Kidney (tissue), 13 donors: ENCODE measurements at regions not wholly inside any gene's neighbourhood (a gene's known extent, or its start where the extent isn't known, plus 50 kb on each side); places are given as distances from the start of the nearest gene placed in this dataset.
A peak's percentile ranks its signal among the peaks of the same experiment; 100 is the strongest.

Experiments used
- DNase-seq, 5 donors: peaks; one replicate each; pipeline ENCODE4 v3.0.0-alpha.2; 2013 to 2020
- FAIRE-seq: peaks from 2 replicates; lab custom pipeline; 2012; peaks lifted over from hg19 to GRCh38; lab: Jason Lieb, UNC
- H3K27ac ChIP-seq, 2 donors: one replicate each; pipeline ENCODE4 v1.7.0; 2013; ENCODE audit warnings: low read depth in 2 of 2, low read length in 2 of 2, inconsistent platforms in 1 of 2
- H3K27me3 ChIP-seq: one replicate; pipeline ENCODE4 v1.7.1; 2013; ENCODE audit warnings: low read length, inconsistent platforms; ENCODE audit not compliant: control insufficient read depth, insufficient read depth
- H3K36me3 ChIP-seq, 3 donors: one replicate each; pipeline versions ENCODE4 v1.7.0 to v1.7.1; 2013; ENCODE audit warnings: low read length in 3 of 3, control low read depth in 1 of 3, inconsistent platforms in 1 of 3; ENCODE audit not compliant: insufficient read depth in 3 of 3, control insufficient read depth in 2 of 3
- H3K4me1 ChIP-seq, 3 donors: one replicate each; pipeline versions ENCODE4 v1.7.0 to v1.7.1; 2013; ENCODE audit warnings: low read length in 3 of 3, inconsistent platforms in 1 of 3, low read depth in 1 of 3; ENCODE audit not compliant: control insufficient read depth in 2 of 3, insufficient read depth in 2 of 3
- H3K4me3 ChIP-seq, 3 donors: one replicate each; pipeline versions ENCODE4 v1.7.0 to v1.8.1; 2013; ENCODE audit warnings: low read length in 3 of 3, control low read depth in 1 of 3, inconsistent platforms in 1 of 3
- H3K9ac ChIP-seq, 3 donors: one replicate each; pipeline versions ENCODE4 v1.7.0 to v1.7.1; 2013; ENCODE audit warnings: low read length in 3 of 3, control low read depth in 1 of 3, inconsistent platforms in 1 of 3
- H3K9me3 ChIP-seq, 3 donors: one replicate each; pipeline versions ENCODE4 v1.7.0 to v1.7.1; 2013; ENCODE audit warnings: low read length in 3 of 3, control low read depth in 1 of 3, inconsistent platforms in 1 of 3; ENCODE audit not compliant: control insufficient read depth in 2 of 3, insufficient read depth in 1 of 3
- intact Hi-C: fragments of 100-400 bp; cut with DNase I; formaldehyde crosslinking; loops from one replicate; pipeline ENCODE4 v1.11.1; 2022
- TF ChIP-seq, protein P1 (sequence below): IDR thresholded peaks from 3 replicates; pipeline ENCODE4 v1.5.1; 2012; ENCODE audit warnings: mild to moderate bottlenecking, moderate library complexity, borderline replicate concordance; ENCODE audit not compliant: insufficient read depth; ENCODE audit errors: extremely low read depth
- donor health status: control.
- donor health status: control.
- donor health status: control.
- donor health status: control.
- donor health status: control.
- donor health status: DM: yes; HTN: yes; CAD: no.
- donor health status: Normal renal cell carcinoma (clear cell type).

DNA sequence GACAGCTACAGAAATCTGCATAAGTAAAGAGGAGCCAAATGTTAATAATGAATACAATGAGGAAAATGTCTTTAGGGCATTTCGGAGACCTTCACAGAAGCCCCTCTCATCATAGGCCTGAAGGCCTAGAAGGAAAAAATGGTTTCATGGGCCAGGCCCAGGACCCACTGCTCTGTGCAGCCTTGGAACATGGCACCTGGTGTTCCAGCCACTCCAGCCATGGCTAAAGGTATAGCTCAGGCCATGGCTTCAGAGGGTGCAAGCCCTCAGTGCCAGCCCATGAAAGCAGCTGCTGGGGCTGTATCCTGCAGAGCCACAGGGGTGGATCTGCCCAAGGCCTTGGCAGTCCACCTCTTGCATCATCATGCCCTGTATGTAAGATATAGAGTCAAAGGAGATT lies 261.1 kb downstream of the SNCA start:
- intact Hi-C loops: no loop called here
- Histone ChIP-seq H3K9me3 (no peaks in the 10 kb centered on the region), H3K27ac (no peak overlapping the region), H3K4me3 (no peak overlapping the region), H3K4me1 (peaks cover 0 to 4% (median 0%) of the 10 kb centered on the region in 3 donors), H3K9ac (no peak overlapping the region), H3K27me3 (no peaks in the 10 kb centered on the region), H3K36me3 (no peaks in the 10 kb centered on the region)
- TF ChIP-seq, protein P1, sequence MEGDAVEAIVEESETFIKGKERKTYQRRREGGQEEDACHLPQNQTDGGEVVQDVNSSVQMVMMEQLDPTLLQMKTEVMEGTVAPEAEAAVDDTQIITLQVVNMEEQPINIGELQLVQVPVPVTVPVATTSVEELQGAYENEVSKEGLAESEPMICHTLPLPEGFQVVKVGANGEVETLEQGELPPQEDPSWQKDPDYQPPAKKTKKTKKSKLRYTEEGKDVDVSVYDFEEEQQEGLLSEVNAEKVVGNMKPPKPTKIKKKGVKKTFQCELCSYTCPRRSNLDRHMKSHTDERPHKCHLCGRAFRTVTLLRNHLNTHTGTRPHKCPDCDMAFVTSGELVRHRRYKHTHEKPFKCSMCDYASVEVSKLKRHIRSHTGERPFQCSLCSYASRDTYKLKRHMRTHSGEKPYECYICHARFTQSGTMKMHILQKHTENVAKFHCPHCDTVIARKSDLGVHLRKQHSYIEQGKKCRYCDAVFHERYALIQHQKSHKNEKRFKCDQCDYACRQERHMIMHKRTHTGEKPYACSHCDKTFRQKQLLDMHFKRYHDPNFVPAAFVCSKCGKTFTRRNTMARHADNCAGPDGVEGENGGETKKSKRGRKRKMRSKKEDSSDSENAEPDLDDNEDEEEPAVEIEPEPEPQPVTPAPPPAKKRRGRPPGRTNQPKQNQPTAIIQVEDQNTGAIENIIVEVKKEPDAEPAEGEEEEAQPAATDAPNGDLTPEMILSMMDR: no peak
- FAIRE-seq: no peak
- DNase-seq: no peak

DNA sequence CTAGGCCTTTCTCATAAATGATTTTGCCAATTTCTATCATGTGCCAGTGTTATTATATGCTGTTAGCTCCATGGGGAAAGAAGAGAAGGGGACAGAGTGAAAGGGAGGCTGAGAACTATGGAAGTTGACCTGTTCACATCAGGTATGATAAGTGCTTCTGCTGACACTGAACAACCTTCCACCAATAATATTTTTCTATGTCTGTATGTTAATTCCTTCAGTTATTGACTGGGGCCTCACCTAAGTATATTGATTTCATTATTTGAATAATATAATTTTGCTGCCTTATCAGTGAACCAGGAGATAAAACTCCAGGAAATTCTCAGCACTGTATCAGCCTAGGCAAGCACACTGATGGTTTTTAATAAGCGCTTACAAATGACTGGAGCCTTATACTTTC lies 262.8 kb downstream of the SNCA start:
- TF ChIP-seq, protein P1: no peak
- Histone ChIP-seq H3K27me3 (no peaks in the 10 kb centered on the region), H3K27ac (no peak overlapping the region), H3K4me1 (peaks cover 0 to 4% (median 0%) of the 10 kb centered on the region in 3 donors), H3K4me3 (no peak overlapping the region), H3K36me3 (no peaks in the 10 kb centered on the region), H3K9ac (no peak overlapping the region), H3K9me3 (no peaks in the 10 kb centered on the region)
- intact Hi-C loops: no loop called here
- DNase-seq (no peak), FAIRE-seq (no peak)

DNA sequence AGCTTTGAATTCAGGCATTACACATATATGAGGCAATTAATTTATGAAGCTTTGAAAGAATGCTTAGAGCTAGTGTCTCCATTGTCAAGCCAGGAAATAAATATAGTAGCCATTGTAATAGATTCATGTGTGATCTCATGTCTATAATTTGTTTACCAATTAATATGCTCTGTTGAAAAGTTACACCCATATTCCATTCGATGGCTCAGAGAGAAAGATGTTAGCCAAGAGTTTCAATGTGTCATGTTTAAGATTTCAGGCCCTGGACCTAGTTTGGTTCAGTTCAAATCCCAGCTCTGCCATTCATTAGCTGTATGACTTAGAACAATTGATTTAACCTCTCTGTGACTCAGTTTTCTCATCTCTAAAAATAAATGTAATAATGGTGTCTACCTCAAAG lies 263.3 kb downstream of the SNCA start:
- Histone ChIP-seq H3K36me3 (no peaks in the 10 kb centered on the region), H3K4me3 (no peak overlapping the region), H3K27me3 (no peaks in the 10 kb centered on the region), H3K9ac (no peak overlapping the region), H3K4me1 (peaks cover 0 to 4% (median 0%) of the 10 kb centered on the region in 3 donors), H3K27ac (no peak overlapping the region), H3K9me3 (no peaks in the 10 kb centered on the region)
- intact Hi-C loops: no loop called here
- FAIRE-seq (no peak), DNase-seq (no peak)
- TF ChIP-seq, protein P1: no peak

DNA sequence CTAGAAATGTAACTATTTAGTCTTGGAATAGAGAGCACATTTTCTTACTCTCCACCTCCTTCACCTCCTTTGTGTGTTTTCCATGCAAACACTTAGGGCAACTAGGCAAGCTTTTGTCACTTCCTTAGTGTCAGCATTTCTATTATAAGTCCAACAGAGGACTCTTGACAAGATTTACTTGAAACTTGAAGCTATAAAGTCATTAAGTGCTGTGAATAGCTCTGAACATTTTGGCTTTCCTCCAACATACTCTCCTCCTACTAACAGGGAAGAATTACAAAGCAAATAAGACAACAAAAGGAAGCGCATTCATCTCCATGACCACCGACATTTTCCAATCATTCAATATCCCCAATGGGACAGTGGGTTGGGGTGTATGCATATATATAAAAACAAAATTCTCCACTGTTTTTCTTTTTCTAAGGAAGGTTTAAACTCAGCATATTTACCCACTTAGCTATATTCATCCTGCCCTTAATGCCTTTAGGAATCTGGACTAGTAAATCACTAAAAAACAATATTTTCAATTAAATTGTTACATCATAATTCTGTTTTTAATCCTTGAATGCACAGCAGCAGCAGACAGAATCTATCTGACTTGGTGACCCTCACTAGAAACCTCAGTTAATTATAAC lies 264.6 kb downstream of the SNCA start:
- intact Hi-C loops: no loop called here
- DNase-seq: peak in 2 of 5 donors; percentile 78 to 80
- Histone ChIP-seq H3K4me1 (peaks cover 0 to 4% (median 0%) of the 10 kb centered on the region in 3 donors), H3K4me3 (no peak overlapping the region), H3K9me3 (no peaks in the 10 kb centered on the region), H3K36me3 (no peaks in the 10 kb centered on the region), H3K27ac (no peak overlapping the region), H3K9ac (no peak overlapping the region), H3K27me3 (no peaks in the 10 kb centered on the region)
- FAIRE-seq: no peak
- TF ChIP-seq, protein P1: no peak
